Endothelial cell of hepatic sinusoid (primary cell): ENCODE measurements at regions not wholly inside any gene's neighbourhood (a gene's known extent, or its start where the extent isn't known, plus 50 kb on each side); places are given as distances from the start of the nearest gene placed in this dataset.
"Not testable (repeated sequence)": the region's sequence is repeated elsewhere in the genome, so short reads cannot be mapped to it uniquely, and the experiment has no call there.

Source experiments
- in situ Hi-C: cut with HindIII; loops from 2 replicates; pipeline ENCODE4 v1.10.0; 2017; ENCODE audit warnings: low sequenced_read_pairs

- in situ Hi-C loops, result no loop called here
Measured at GRCh38 chrX:129361576-129361975, 161.7 kb downstream of the SMARCA1 start.

DNA sequence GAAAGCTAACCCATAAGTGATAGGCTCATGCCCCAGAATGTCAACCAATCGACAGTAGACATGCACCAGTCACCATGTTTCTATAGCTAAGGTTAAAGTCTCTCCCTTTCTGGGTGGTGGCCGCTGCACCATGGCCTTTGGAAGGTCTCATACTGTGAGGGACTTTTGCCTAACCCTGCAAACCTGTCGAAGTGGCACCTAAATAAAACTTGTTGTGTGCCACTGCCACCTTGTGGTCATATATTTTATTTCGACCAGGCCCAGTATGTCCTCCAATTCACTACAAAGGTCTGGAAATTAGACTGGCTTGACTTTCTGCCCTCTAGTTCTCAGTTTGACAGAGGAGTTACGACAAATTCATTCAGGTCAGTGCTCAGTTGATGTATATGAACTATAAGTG is 163.1 kb downstream of the SMARCA1 start:
- in situ Hi-C loops, result no loop called here

DNA sequence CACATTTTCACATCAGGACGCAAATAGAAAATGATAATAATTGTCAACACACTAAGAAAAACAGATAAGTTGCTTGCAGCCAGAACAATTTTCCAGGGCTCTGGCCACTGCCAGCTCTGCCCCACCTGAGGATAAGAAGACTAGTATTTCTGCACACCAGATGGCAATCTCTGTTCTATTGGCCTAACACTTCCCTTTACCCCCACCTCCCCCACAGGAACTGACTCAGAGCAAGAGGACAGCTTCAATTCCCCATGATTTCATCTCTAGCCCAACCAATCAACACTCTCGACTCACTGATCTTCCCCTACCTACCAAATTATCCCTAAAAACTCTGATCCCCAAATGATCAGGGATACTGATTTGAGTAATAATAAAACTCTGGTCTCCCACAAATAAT is 164.0 kb downstream of the SMARCA1 start:
- in situ Hi-C loops, result no loop called here

DNA sequence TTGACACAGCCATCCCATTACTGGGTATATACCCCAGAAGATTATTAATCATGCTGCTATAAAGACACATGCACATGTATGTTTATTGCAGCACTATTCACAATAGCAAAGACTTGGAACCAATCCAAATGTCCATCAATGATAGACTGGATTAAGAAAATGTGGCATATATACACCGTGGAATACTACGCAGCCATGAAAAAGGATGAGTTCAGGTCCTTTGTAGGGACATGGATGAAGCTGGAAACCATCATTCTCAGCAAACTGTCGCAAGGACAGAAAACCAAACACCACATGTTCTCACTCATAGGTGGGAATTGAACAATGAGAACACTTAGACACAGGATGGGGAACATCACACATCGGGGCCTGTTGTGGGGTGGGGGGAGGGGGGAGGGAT is 165.9 kb downstream of the SMARCA1 start:
- in situ Hi-C loops, result not testable (repeated sequence)

DNA sequence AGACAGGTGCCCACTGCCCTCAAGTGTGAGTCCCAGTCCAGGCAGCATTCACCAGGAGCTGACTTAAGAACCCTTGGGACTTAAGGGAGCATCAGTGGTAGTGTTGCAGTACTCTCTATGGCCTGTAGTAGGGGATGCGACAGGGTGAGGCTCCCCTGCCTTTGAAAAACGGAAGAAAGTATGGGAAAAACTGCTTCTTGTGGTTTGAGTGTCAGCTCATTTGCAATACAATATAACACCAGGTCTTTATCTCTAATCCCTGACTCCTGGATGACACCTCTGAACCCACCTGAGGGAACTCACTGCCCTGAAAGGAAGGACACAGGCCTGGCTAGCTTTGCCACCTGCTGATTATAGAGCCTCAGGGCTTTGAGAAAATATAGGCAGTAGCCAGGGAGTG is 176.0 kb downstream of the SMARCA1 start:
- in situ Hi-C loops, result no loop called here

- in situ Hi-C loops, result no loop called here
Measured at GRCh38 chrX:129346574-129346973, 176.7 kb downstream of the SMARCA1 start.

DNA sequence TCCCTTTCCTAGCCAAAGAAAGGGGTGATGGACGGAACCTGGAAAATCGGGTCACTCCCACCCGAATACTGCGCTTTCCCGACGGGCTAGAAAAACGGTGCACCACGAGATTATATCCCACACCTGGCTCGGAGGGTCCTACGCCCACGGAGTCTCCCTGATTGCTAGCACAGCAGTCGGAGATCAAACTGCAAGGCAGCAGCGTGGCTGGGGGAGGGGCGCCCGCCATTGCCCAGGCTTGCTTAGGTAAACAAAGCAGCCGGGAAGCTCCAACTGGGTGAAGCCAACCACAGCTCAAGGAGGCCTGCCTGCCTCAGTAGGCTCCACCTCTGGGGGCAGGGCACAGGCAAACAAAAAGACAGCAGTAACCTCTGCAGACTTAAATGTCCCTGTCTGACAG is 186.0 kb downstream of the SMARCA1 start:
- in situ Hi-C loops, result not testable (repeated sequence)

- in situ Hi-C loops, result loop anchor here (5.0 kb wide), 1 partner anchor 64 kb away; no protein-coding TSS in a partner anchor
Measured at GRCh38 chrX:129323115-129323514, 200.2 kb downstream of the SMARCA1 start.

DNA sequence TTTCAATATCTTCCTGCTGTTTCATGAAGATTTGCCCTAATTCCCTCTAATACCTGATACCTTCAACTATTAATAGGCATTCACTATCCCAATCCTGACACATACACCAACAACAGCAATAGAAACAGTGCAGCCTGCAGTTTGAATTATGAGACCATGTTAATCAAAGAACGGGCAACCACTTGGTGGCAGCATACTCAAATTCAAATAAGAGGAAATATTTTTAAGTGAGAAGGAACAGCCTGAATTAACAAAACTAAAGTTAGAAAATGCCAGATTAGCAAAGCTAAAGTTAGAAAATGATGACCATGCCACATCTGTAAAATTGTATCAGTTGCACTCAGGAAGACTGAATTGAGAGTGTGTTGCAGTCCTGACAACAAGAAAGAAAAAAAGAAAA is 204.9 kb downstream of the SMARCA1 start:
- in situ Hi-C loops, result no loop called here

GRCh38 chrX:129316461-129316860 is 206.8 kb downstream of the SMARCA1 start:
- in situ Hi-C loops, result no loop called here

DNA sequence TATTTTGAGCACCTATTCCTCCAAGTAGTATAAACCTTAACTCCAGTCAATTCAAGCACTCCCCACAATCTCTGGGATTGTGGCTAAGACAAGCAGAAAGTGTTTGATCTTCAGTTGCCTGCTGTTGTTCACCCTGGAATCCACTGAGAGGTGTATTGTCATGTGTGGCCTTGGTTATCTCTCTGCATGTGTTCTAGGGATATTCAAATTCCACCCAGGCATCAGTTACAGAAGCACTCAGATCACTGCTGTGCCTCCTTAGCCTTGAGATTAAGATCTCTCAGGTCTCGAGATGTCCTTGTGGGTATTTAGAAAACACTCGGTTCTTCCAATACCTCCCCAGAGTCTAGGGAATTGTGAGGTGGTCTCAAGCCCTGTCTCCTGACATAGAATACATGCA is 213.3 kb downstream of the SMARCA1 start:
- in situ Hi-C loops, result no loop called here

DNA sequence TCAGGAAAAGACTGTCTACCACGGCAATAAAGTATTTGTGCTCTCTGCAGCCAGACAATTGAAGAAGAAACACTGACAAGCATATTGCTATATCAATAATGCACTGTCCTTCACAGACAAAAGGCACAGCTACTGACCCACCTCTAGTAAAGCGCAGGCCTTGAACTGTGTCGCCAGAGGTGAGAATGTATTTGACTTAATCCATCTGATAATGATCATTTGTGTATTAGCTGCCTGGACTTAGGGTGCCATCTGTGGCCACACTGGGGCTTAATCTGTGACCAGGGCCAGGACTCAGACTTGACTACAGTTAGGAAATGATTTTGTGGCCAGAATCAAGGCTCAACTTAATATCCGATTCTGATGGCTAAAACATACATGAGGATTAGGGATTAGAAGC is 260.4 kb downstream of the SMARCA1 start:
- in situ Hi-C loops, result no loop called here

DNA sequence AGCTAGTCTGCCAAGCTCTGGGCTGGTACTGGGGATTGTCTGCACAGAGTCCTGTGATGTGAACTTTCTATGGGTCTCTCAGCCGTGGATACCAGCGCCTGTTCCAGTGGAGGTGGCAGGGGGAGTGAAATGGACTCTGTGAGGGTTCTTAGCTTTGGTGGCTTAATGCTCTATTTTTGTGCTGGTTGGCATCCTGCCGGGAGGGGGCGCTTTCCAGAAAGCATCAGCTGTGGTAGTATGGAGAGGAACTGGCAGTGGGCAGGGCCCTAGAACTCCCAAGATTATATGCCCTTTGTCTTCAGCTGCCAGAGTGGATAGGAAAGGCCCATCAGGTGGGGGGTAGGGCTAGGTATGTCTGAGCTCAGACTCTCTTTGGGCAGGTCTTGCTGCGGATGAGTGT is 267.8 kb downstream of the SMARCA1 start:
- in situ Hi-C loops, result not testable (repeated sequence)

- in situ Hi-C loops, result no loop called here
Measured at GRCh38 chrX:129249563-129249962, 273.7 kb downstream of the SMARCA1 start.

DNA sequence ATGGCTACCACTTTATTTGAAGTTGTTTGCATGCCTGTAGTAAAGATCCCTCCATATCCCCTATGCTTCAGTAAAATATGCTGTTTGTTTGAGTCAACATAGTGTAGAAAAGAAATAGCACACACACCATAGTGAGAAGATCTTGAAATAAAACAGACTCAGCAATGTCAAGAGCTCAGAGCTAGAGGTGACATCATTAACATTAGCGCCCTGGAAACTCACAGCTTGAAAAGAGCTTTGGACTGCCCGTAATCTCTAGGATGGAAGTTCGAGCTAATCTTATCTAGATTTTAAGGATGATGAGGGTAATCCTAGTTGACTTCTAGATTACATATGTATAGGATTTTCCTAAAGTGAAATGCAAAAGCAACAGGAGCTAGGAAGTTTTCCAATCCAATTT is 275.6 kb downstream of the SMARCA1 start:
- in situ Hi-C loops, result no loop called here

DNA sequence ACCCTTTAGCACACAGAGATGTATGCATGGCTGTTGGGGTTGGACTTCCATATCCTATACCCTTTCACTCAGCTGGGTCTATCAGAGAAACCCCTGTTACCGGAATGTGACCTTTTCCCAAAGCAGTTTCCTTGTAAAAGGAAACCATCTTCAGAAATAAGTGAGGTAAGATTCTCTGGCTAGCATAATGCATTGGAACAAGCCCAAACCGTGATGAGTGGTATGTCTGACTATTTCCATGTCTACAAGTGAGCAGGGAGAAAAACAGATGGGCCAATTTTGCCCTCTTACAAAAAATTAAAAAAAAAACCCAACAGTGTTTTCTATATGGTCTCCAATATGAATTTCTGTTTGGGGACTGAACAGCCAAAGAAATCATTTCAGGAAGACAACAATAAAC is 283.9 kb downstream of the SMARCA1 start:
- in situ Hi-C loops, result no loop called here

DNA sequence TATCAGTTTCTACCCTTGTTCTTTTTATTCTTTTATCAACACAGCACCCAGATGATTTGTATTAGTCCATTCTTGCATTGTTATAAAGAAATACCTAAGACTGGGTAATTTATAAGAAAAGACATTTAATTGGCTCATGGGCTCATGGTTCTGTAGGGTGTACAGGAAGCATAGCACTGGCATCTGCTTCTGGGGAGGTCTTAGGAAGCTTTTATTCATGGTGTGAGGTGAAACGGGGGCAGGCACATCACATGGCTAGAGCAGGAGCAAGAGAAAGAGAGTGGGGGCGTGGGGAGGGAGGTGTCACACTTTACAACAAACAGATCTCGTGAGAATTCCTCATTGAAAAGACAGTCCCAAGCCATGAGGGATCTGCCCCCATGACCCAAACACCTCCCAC is 285.3 kb downstream of the SMARCA1 start:
- in situ Hi-C loops, result no loop called here

GRCh38 chrX:129235903-129236302 is 287.4 kb downstream of the SMARCA1 start:
- in situ Hi-C loops, result no loop called here

DNA sequence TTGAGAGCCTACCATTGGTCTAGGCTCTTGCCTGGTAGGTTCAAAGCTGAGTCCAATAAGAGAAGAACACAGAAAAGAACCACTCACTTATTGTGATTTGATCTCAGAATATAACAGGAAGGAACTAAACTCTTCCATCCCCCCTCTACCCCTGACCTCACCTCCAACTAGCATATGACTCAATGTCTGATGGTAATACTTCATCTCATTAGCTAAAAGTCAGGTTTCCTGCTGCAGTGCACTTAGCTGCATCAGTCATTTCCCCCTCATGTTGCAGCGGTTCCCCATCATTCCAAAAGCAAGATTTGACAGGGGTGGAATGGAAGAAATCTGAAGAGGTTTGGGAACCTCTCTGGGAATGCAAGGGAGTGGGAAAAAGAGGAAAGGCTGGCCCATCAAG is 289.5 kb downstream of the SMARCA1 start:
- in situ Hi-C loops, result no loop called here

GRCh38 chrX:129230850-129231512 is 292.3 kb downstream of the SMARCA1 start:
- in situ Hi-C loops, result no loop called here

- in situ Hi-C loops, result no loop called here
Measured at GRCh38 chrX:129230168-129230567, 293.1 kb downstream of the SMARCA1 start.

- in situ Hi-C loops, result no loop called here
Measured at GRCh38 chrX:129227366-129227765, 295.9 kb downstream of the SMARCA1 start.

GRCh38 chrX:129193357-129193756 is 329.9 kb downstream of the SMARCA1 start:
- in situ Hi-C loops, result no loop called here
